Glutamatergic neuron (in vitro differentiated cells): ENCODE measurements at regions not wholly inside any gene's neighbourhood (a gene's known extent, or its start where the extent isn't known, plus 50 kb on each side); places are given as distances from the start of the nearest gene placed in this dataset.

Experiments used
- DNase-seq: peaks from one replicate; pipeline ENCODE4 v3.0.0; 2022
- H3K27ac Mint-ChIP-seq: one replicate; pipeline ENCODE4 v1.8.0; 2020; ENCODE audit warnings: mild to moderate bottlenecking, mixed read lengths, inconsistent platforms; ENCODE audit not compliant: unreplicated experiment
- H3K27me3 Mint-ChIP-seq: one replicate; pipeline ENCODE4 v1.8.0; 2020; ENCODE audit warnings: mild to moderate bottlenecking, moderate library complexity, mixed read lengths, inconsistent platforms; ENCODE audit not compliant: unreplicated experiment
- H3K36me3 Mint-ChIP-seq: one replicate; pipeline ENCODE4 v1.8.0; 2020; ENCODE audit warnings: mild to moderate bottlenecking, mixed read lengths, inconsistent platforms; ENCODE audit not compliant: unreplicated experiment
- H3K4me1 Mint-ChIP-seq: one replicate; pipeline ENCODE4 v1.8.0; 2020; ENCODE audit warnings: mild to moderate bottlenecking, low read depth, mixed read lengths, inconsistent platforms; ENCODE audit not compliant: unreplicated experiment
- H3K4me3 Mint-ChIP-seq: one replicate; pipeline ENCODE4 v1.8.0; 2020; ENCODE audit warnings: mild to moderate bottlenecking, mixed read lengths, inconsistent platforms; ENCODE audit not compliant: unreplicated experiment
- H3K9me3 Mint-ChIP-seq: one replicate; pipeline ENCODE4 v1.8.0; 2020; ENCODE audit warnings: mild to moderate bottlenecking, moderate library complexity, mixed read lengths, inconsistent platforms; ENCODE audit not compliant: unreplicated experiment
- TF ChIP-seq, protein P1 (sequence below): fragments of 200-600 bp; sonication (generic); IDR thresholded peaks from one replicate; pipeline ENCODE4 v1.5.0; 2021; ENCODE audit not compliant: partially characterized antibody, unreplicated experiment

DNA sequence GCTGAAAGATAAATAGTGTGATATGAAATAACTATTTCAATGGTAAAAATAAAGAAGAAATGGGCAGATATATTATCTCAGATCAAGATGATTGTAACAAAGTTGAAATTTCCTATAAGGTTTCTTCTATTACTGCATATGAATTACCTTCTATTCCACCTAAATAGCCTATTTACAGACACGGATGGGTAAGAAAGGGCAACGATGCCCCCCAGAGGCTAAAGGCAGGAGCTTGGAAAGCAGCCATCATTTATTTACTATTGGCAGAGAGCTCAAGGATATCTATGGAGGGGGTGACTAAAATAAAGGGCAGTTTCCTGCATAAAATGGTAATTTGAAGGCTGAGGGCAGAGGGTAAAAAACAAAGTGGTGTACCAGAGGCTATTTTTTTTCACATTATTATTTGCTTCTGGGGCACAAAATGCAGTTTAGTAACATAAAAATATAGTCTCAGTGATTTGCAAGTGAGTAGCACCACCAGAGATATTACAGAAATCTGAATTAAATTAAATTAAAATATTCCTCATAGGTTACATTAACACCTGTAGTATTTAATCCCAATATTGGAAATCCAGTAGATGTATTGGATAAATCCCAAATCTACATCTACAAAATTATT, 123.1 kb downstream of the BTC start:
- Mint-ChIP-seq H3K27ac (no peak overlapping the region), H3K9me3 (no peaks in the 10 kb centered on the region), H3K36me3 (no peaks in the 10 kb centered on the region), H3K4me1 (no peaks in the 10 kb centered on the region), H3K4me3 (no peak overlapping the region), H3K27me3 (peaks cover 6% of the 10 kb centered on the region)
- TF ChIP-seq, protein P1, sequence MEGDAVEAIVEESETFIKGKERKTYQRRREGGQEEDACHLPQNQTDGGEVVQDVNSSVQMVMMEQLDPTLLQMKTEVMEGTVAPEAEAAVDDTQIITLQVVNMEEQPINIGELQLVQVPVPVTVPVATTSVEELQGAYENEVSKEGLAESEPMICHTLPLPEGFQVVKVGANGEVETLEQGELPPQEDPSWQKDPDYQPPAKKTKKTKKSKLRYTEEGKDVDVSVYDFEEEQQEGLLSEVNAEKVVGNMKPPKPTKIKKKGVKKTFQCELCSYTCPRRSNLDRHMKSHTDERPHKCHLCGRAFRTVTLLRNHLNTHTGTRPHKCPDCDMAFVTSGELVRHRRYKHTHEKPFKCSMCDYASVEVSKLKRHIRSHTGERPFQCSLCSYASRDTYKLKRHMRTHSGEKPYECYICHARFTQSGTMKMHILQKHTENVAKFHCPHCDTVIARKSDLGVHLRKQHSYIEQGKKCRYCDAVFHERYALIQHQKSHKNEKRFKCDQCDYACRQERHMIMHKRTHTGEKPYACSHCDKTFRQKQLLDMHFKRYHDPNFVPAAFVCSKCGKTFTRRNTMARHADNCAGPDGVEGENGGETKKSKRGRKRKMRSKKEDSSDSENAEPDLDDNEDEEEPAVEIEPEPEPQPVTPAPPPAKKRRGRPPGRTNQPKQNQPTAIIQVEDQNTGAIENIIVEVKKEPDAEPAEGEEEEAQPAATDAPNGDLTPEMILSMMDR: peak; percentile 34
- peak; percentile 63 for DNase-seq

DNA sequence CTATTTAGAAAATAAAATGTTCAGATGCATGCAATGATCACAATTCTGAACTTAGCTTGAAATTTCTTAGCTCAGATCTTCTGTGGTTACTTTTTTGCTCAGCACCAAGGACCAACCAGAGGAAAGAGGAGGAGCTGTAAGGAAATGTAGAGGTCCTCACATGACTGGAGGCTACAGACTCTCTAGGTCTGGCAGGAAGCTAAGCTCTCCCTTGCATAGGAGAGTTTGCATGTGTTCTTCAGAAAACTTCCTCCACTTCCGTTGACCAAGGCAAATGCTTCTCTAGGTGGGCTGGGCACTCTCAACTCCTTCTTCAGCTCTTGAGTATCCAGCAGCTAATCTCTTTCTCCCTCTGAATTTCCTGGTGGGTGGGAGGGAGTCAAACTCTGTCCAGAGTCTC, 119.6 kb downstream of the BTC start:
- H3K4me1 Mint-ChIP-seq: no peaks in the 10 kb centered on the region
- no peak for DNase-seq
- H3K4me3 Mint-ChIP-seq: no peak overlapping the region
- H3K27me3 Mint-ChIP-seq: peaks cover 6% of the 10 kb centered on the region
- no peaks in the 10 kb centered on the region for H3K9me3 Mint-ChIP-seq
- TF ChIP-seq, protein P1: no peak
- H3K36me3 Mint-ChIP-seq: no peaks in the 10 kb centered on the region
- no peak overlapping the region for H3K27ac Mint-ChIP-seq

DNA sequence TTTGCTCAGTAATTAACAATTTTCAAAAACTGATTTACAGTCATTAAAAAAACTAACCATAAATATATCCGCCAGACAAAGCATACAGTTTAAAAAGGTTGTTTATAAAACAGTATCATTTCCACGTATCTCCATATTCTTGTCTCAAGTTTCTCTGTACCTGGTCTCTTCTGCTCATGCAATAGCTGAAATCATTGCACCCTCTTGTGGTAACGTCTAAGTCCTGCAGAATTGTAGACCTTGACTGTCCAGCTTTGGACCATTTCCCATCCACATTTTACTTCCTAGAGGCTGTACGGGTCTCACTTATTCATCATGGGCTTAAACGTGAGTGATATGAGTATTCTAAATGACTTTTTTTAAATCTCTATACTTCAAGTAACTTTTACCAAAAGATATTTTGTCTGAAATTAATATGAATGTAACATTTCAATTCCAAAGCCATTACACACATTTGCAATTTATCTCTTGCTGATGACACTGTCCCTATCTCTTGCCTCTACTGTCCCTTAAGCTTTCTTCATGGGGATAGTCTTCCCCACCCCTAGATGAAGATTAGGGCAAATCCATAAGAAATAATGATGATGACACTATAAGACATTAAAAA, 118.5 kb downstream of the BTC start:
- Mint-ChIP-seq H3K4me1 (no peaks in the 10 kb centered on the region), H3K4me3 (no peak overlapping the region), H3K27ac (no peak overlapping the region), H3K27me3 (peaks cover 6% of the 10 kb centered on the region), H3K36me3 (no peaks in the 10 kb centered on the region), H3K9me3 (no peaks in the 10 kb centered on the region)
- no peak for DNase-seq
- TF ChIP-seq, protein P1: peak; percentile 67

DNA sequence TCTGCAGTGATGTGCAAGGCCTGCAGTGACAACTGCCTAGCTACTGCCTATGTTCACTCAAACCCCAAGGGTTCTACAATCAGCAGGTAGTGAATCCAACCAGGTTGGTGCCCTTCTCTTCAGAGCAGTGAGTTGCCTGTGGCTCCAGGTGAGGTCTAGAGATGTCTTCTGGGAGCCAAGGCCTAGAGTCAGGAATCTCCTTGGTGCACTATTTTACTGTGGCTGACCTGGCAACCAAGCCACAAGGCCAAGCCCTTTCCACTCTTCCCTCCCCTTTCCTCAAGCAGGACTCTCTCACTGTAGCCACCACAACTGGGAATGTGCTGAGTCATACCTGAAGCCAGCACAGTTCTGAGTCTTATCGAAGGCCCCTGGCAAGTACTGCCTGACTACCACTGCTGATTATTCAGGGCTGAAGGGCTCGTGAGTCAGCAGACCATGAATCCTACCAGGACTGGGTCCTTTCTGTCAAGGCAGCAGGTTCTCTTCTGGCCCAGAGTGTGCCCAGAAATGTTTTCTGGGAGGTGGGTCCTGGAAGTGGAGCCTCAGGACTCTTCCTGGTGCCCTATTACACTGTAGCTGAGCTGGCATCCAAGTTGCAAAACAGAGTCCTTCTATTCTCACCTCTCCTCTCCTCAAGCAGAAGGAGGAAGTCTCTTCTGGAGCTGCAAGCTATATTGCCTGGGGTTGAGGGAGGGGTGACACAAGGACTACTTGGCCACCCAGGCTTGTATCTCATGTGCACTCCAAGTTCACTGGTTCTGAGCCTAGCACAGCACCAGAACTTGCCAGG, 111.6 kb downstream of the BTC start:
- Mint-ChIP-seq H3K36me3 (no peaks in the 10 kb centered on the region), H3K27ac (no peak overlapping the region), H3K4me1 (no peaks in the 10 kb centered on the region), H3K27me3 (no peaks in the 10 kb centered on the region), H3K9me3 (no peaks in the 10 kb centered on the region), H3K4me3 (no peak overlapping the region)
- DNase-seq: no peak
- TF ChIP-seq, protein P1: no peak

DNA sequence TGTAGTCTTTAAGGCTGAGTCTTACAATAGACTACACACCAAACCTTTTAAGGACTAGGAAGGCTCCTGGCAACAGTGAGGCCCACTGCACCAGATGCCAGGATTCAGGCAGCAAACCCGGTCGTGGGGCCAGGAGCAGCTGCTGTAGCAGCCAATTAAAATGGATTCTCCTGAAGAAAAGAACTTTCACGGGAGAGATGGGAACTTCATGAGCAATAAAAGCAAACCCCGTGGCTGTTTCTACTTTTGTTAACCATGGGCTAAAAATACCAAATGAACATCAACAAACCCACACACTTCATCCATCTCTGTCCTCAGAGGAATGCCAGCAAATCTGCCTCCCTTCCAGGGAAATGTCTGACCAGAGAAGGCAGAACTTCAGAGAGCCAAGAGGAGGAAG, 101.4 kb downstream of the BTC start:
- Mint-ChIP-seq H3K27ac (no peak overlapping the region), H3K27me3 (no peaks in the 10 kb centered on the region), H3K36me3 (no peaks in the 10 kb centered on the region), H3K4me1 (no peaks in the 10 kb centered on the region), H3K9me3 (no peaks in the 10 kb centered on the region), H3K4me3 (no peak overlapping the region)
- DNase-seq: no peak
- TF ChIP-seq, protein P1: no peak
